Mesothelial cell of epicardium (in vitro differentiated cells): ENCODE measurements at regions not wholly inside any gene's neighbourhood (a gene's known extent, or its start where the extent isn't known, plus 50 kb on each side); places are given as distances from the start of the nearest gene placed in this dataset.

Source experiments
- DNase-seq, 2 experiments: peaks; one replicate each; pipeline ENCODE4 v3.0.0; 2021; ENCODE audit warnings: low spot score in 2 of 2; ENCODE audit not compliant: unreplicated experiment in 2 of 2
- H3K27ac Mint-ChIP-seq: 2 replicates; pipeline ENCODE4 v1.8.0; 2021; ENCODE audit warnings: mixed read lengths
- H3K27me3 Mint-ChIP-seq: 2 replicates; pipeline ENCODE4 v1.8.0; 2021; ENCODE audit warnings: low read depth, mixed read lengths
- H3K36me3 Mint-ChIP-seq: 2 replicates; pipeline ENCODE4 v1.8.0; 2021; ENCODE audit warnings: mixed read lengths
- H3K4me1 Mint-ChIP-seq: 2 replicates; pipeline ENCODE4 v1.8.0; 2021; ENCODE audit warnings: mixed read lengths
- H3K4me3 Mint-ChIP-seq: 2 replicates; pipeline ENCODE4 v1.8.0; 2021; ENCODE audit warnings: mild to moderate bottlenecking, moderate library complexity, mixed read lengths
- H3K9me3 Mint-ChIP-seq: 2 replicates; pipeline ENCODE4 v1.8.0; 2021; ENCODE audit warnings: mixed read lengths
- TF ChIP-seq, protein P1 (sequence below): fragments of 200-600 bp; sonication (generic); IDR thresholded peaks from one replicate; pipeline ENCODE4 v1.5.0; 2021; ENCODE audit warnings: antibody characterized with exemption; ENCODE audit not compliant: unreplicated experiment

DNA sequence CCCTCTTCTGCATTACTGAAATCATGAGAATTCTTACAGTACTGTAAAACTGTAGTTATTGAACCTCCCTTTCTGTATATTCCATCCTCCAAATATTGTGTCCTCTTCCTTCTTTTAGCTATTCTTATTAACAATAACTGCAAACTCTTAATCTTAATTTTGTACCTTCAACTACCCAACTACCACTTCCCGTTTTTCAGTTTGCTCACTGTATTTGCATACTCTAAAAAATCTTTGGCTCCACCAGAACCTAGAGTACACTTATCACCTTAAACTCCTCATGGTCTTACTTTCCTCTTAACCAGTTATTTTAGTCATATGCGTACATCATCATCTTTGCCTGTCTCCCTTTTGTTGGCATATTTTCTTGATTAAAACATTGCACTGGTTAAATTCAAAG, 543.7 kb downstream of the ARAP2 start:
- Mint-ChIP-seq H3K9me3 (peaks cover 9% of the 10 kb centered on the region), H3K4me1 (no peaks in the 10 kb centered on the region), H3K27me3 (no peaks in the 10 kb centered on the region), H3K36me3 (no peaks in the 10 kb centered on the region), H3K4me3 (no peak overlapping the region), H3K27ac (no peak overlapping the region)
- DNase-seq: no peak
- TF ChIP-seq, protein P1, sequence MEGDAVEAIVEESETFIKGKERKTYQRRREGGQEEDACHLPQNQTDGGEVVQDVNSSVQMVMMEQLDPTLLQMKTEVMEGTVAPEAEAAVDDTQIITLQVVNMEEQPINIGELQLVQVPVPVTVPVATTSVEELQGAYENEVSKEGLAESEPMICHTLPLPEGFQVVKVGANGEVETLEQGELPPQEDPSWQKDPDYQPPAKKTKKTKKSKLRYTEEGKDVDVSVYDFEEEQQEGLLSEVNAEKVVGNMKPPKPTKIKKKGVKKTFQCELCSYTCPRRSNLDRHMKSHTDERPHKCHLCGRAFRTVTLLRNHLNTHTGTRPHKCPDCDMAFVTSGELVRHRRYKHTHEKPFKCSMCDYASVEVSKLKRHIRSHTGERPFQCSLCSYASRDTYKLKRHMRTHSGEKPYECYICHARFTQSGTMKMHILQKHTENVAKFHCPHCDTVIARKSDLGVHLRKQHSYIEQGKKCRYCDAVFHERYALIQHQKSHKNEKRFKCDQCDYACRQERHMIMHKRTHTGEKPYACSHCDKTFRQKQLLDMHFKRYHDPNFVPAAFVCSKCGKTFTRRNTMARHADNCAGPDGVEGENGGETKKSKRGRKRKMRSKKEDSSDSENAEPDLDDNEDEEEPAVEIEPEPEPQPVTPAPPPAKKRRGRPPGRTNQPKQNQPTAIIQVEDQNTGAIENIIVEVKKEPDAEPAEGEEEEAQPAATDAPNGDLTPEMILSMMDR: no peak

DNA sequence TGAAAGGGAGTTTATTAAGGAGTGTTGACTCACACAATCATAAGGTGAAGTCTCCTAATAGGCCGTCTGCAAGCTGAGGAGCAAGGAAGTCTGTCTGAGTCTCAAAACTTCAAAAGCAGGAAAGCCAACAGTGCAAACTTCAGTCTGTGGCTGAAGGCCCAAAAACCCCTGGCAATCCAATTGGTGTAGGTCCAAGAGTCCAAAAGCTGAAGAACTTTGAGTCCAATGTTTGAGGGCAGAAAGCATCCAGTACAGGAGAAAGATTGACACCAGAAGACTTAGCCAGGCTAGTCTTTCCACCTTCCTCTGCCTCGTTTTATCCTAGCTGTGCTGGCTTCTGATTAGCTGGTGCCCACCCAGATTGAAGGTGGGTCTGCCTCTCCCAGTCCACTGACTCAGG, 535.2 kb downstream of the ARAP2 start:
- DNase-seq: no peak
- Mint-ChIP-seq H3K4me3 (no peak overlapping the region), H3K9me3 (peaks cover 63% of the 10 kb centered on the region), H3K4me1 (no peaks in the 10 kb centered on the region), H3K27me3 (no peaks in the 10 kb centered on the region), H3K27ac (no peak overlapping the region), H3K36me3 (peaks cover 2% of the 10 kb centered on the region)
- TF ChIP-seq, protein P1: no peak

DNA sequence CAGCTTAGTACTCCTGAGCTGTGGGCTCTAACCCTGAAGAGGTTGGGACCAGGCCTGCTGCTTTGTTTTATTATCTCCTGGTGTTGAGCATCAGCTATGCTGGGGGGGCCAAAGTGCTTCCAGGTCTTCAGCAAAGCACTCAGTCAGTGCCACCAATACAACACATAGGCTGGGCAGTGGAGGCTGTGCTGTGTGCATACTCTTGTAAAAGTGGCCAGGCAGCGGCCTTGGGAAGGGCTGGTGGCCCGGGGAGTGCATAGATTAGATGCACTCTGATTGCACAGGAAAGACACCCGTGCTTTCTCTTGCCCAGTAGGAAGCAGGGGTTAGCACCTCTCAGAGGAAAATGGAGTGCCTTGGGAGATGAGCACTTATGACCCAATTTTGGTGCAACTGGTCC, 534.0 kb downstream of the ARAP2 start:
- Mint-ChIP-seq H3K4me1 (no peaks in the 10 kb centered on the region), H3K27me3 (no peaks in the 10 kb centered on the region), H3K9me3 (peaks cover 73% of the 10 kb centered on the region), H3K36me3 (peaks cover 9% of the 10 kb centered on the region), H3K4me3 (no peak overlapping the region), H3K27ac (no peak overlapping the region)
- no peak for DNase-seq
- TF ChIP-seq, protein P1: no peak

DNA sequence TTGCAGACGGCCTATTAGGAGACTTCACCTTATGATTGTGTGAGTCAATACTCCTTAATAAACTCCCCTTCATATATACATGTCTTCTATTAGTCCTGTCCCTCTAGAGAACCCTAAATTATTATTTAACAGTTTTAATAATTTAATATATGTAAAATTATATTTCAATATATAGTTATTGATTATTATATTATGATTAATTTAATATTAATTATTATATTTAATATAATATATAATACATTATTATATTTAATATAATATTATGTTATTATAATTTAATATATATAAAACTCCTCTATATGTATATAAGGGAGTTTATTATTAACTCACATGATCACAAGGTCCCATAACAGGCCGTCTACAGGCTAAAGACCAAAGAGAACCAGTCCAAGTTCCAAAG, 533.2 kb downstream of the ARAP2 start:
- TF ChIP-seq, protein P1: no peak
- no peaks in the 10 kb centered on the region for H3K27me3 Mint-ChIP-seq
- H3K4me3 Mint-ChIP-seq: no peak overlapping the region
- peaks cover 70% of the 10 kb centered on the region for H3K9me3 Mint-ChIP-seq
- DNase-seq: no peak
- no peaks in the 10 kb centered on the region for H3K4me1 Mint-ChIP-seq
- no peak overlapping the region for H3K27ac Mint-ChIP-seq
- peaks cover 9% of the 10 kb centered on the region for H3K36me3 Mint-ChIP-seq

DNA sequence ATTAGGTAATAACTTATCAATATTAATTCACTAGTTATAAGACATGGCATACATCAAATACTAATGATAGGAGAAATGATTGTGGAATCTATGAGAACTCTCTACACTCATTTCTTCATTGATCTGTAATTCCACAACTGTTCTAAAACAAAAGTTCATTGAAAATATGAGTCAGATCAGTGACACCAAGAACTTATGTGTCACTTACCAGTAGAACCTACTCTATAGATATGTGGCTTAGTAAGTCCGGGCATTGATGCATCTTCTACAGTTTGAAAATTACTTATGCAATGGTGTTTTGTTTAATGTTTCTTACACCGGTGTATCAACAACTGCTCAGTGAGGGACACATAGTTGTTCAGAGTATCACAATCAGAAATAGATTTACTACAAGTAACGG, 520.3 kb downstream of the ARAP2 start:
- TF ChIP-seq, protein P1: no peak
- Mint-ChIP-seq H3K4me3 (no peak overlapping the region), H3K27me3 (no peaks in the 10 kb centered on the region), H3K36me3 (no peaks in the 10 kb centered on the region), H3K4me1 (no peaks in the 10 kb centered on the region), H3K9me3 (no peaks in the 10 kb centered on the region), H3K27ac (no peak overlapping the region)
- DNase-seq: no peak

DNA sequence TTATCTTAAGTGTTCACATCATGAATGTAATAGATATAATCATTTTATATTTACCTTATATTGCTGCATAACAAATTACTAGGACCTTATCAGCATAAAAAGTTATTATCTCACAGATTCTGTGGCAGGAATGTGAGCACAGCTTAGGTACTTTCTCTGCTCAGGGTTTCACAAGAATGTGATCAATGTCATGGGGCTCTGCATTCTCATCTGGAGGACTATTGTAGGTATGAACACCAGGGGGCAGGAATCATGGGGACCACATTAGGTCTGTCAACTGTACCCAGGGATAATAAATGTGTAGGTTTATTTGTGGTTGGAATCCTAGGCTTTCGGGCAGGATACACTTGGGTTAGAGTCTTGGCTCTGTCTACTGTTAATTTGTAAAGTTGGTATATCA, 519.2 kb downstream of the ARAP2 start:
- no peaks in the 10 kb centered on the region for H3K9me3 Mint-ChIP-seq
- H3K4me1 Mint-ChIP-seq: no peaks in the 10 kb centered on the region
- no peak for DNase-seq
- H3K36me3 Mint-ChIP-seq: no peaks in the 10 kb centered on the region
- TF ChIP-seq, protein P1: no peak
- no peak overlapping the region for H3K27ac Mint-ChIP-seq
- H3K27me3 Mint-ChIP-seq: no peaks in the 10 kb centered on the region
- H3K4me3 Mint-ChIP-seq: no peak overlapping the region
